ENCODE measurements at regions not wholly inside any gene's neighbourhood (a gene's known extent, or its start where the extent isn't known, plus 50 kb on each side); places are given as distances from the start of the nearest gene placed in this dataset.

DNA sequence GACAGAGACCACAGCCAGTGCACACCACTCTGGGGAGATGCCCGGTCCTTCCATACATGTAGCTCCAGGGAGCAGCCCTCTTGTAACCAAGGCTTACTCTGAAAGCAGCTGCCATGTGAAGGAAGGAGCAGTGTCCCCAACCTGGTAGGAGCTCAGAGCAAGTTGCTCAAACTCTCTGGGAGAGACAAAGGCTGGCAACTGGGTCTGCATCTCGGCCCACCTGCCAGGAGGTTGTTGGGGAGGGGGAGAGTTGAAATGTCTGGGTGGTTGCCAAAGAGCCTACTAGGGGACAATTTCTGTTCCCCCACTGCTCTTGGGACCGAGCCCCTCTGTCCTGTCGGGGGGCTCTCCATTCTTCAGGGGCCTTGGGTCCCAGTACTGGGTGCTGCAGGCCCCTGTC is 309.9 kb downstream of the TLE3 start:
- DNase-seq (ENCODE audit: low read depth in 2 of 2), result no peak

DNA sequence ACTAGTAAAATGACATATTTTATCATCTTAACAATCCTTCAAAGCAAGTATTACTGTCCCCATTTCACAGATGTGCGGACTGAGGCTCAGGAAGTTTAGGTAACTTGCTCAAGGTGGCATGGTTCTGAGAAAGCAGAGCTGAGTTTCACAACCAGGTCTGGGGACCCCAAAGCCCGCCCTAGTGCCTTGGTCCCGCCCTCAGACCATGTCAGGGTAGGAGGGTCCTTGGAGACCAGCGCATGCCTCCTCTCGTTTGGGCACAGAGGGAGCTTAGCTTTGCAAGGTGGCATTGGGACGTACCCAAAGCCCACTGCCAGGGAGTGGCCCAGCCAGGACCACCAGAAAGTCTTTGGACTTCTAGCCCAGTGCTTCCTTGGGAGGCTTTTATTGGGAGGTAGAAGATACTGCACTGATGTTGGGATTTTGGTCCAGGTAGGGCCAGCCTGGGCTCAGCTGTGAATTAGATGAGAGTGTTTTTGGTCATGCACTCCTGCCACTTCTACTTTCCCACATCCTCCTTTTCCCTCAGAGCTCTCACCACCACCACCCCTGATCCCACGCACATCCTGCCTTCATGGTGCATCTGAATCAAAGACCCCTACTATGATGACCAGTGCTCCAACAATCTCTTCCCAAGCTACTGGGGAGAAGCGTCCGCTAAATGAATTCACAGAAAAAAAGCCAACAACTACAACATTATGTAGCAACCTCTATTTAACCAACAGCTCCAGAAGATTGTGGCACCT is 307.9 kb downstream of the TLE3 start:
- DNase-seq (ENCODE audit: low read depth in 2 of 2), result no peak

- DNase-seq (ENCODE audit: low read depth in 2 of 2), result no peak
Measured at GRCh38 chr15:69790632-69791031, 307.1 kb downstream of the TLE3 start.

DNA sequence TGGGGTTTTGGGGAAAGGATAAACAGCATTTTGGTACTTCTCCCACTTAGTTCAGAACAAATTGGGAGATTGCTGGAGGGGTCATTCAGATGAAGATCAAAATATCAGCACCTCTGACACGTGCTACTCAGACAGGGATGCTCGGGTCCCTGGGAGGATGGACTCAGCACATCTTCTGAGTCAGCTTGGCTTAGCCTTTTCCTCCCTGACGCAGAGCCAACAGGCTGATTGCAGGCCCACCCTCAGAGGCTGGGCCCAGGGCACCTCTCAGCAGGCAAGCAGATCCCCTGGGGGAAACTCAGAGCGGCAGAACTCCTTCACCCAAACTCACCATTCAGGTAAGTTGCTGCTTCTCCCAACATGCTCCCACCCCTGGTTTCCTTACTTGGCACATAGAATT is 304.9 kb downstream of the TLE3 start:
- no peak for DNase-seq (ENCODE audit: low read depth in 2 of 2)

- DNase-seq (ENCODE audit: low read depth in 2 of 2), result no peak
Measured at GRCh38 chr15:69793431-69793780, 304.3 kb downstream of the TLE3 start.

DNA sequence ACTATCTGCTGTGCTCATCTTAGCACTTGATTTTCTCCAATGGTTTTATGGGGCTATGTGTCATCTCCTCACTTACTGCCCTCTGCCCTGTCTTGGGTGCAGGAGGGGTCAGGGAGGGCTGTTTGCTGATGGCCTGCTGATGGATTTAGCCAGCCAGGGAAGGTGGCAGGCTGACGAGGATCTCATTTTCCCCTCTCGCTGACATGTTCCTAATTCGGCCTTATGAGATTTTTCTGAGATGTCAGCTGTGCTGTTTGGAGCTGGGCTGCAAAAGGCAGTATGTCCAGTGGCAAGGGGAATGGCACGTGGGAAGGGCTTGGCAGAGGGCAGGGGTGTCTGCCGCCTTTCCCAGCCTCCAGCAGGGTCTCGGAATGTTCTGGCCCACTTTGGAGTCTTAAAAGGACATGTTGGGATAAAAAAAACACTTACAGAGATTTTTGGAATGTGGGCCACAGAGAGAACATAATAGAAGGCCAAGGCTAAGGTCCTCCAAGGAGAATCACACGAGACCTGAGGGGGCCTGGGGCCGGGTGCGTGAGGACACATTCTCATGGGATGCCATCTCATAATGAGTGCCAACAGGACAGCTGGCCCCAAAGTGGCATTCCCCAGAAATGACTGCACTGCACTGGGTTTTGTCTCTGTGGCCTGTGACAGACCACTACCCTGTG is 303.8 kb downstream of the TLE3 start:
- no peak for DNase-seq (ENCODE audit: low read depth in 2 of 2)

DNA sequence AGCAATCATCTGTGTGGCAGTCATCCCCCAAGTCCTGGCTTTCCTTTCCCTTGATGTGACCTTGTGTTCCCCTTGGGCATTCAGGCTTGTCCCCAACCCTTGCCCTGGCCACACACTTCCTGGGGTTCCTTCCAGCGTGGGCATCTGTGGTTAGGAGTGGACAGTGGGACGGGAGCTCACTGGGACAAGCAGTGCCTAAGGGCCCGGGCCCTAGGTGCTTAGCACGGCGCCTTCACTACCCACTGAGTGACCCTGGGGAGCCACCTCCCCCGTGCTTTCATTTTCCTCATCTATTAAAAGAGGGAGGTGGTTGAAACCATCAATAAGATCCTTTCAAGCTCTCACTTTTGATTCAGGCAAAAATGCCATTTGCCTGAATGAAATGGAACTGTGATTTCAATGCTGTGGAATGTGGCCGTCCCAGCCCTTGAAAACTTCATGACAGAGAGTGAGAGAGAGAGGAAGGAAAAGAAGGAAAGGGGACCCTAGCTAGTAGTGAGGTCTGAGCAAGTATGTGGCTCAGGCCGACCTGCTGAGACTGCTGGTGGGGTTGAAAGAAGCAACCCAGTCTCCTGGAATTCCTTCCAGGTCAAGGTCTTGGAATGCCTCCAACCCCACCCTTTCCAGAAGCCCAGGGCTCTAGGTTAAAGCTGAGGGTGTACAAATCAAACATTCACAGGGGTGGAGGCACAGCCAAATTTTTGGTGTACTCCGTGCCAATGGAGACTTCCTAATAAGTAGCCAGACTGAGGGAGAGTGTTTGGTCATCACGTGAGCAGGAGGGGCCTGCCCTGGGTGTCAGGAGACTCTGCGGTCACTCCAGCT is 302.9 kb downstream of the TLE3 start:
- DNase-seq (ENCODE audit: low read depth in 2 of 2), result no peak

GRCh38 chr15:69795601-69796000 is 302.1 kb downstream of the TLE3 start:
- DNase-seq (ENCODE audit: low read depth in 2 of 2), result no peak

- DNase-seq (ENCODE audit: low read depth in 2 of 2), result no peak
Measured at GRCh38 chr15:69797051-69797595, 300.6 kb downstream of the TLE3 start.

DNA sequence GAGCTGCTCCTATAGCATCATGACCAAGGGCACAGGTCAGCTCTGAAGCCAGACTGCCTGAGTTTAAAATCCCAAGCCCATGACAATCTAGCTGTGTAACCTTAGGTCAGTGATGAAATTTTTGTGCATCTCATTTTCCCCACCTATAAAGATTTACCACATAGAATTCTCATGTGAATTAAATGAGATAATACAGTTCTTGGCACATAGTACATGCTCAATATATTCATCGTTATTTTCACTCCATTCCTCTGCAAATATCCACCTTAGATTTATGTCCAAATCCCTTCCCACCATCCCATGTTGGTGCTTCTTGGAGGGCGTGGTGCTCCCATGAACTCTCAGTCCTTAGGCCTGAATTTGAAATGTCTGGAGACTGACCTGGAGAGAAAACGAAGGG is 300.1 kb downstream of the TLE3 start:
- no peak for DNase-seq (ENCODE audit: low read depth in 2 of 2)

GRCh38 chr15:69798481-69799250 is 299.1 kb downstream of the TLE3 start:
- DNase-seq (ENCODE audit: low read depth in 2 of 2), result peak in 1 of 2 donors; percentile 46

- DNase-seq (ENCODE audit: low read depth in 2 of 2), result no peak
Measured at GRCh38 chr15:69801144-69801543, 296.6 kb downstream of the TLE3 start.

- no peak for DNase-seq (ENCODE audit: low read depth in 2 of 2)
Measured at GRCh38 chr15:69802432-69802831, 295.3 kb downstream of the TLE3 start.

GRCh38 chr15:69804786-69805185 is 292.9 kb downstream of the TLE3 start:
- no peak for DNase-seq (ENCODE audit: low read depth in 2 of 2)

- DNase-seq (ENCODE audit: low read depth in 2 of 2), result no peak
Measured at GRCh38 chr15:69805248-69805953, 292.3 kb downstream of the TLE3 start.

DNA sequence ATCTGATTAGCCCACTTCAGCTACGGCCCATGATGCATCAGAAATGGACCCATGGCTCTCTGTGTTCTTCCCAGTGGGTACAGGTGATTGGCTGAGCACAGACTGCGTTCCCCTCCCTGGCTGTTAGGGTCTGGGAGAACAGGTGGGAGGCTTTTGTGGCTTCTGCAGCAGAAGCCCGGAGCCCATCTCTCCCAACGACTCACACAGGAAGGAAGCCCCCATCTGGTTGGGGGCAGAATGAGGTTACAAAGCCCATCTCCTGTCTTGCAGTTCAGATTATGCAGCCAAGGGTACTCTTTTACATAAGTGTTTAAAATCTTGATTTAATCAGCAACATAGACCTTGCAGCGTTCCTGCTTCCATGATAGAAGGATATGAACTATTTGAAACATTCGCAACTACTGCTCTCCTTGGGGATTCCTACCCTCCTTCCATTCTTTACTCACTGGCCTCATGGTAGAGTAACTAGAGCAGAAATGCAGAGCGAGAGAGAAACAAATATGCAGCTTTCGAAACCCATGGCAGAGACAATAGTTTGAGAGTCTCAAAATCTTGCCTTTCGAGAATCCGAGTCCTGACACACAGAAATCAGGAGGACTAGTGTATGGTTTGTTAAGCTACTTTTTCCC is 291.3 kb downstream of the TLE3 start:
- no peak for DNase-seq (ENCODE audit: low read depth in 2 of 2)

DNA sequence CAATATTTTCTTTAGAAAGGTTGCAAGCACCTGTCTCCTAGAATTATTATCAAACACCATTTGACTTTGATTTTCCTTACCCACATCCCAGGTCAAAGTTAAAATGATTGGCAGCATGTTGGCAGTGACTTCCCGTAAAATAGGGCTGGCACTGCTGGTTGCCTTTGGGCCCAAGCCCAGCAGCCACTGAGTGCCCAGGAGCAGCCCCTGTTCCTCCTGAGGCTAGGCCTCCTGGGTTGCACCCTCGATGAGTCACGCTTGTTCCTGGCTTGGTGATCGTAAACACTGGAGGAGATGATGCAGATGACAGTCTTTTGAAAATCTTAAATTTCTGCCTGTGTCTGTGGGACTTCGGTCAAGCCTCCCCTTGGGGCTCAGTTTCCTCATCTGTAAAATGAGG is 290.0 kb downstream of the TLE3 start:
- DNase-seq (ENCODE audit: low read depth in 2 of 2), result no peak

DNA sequence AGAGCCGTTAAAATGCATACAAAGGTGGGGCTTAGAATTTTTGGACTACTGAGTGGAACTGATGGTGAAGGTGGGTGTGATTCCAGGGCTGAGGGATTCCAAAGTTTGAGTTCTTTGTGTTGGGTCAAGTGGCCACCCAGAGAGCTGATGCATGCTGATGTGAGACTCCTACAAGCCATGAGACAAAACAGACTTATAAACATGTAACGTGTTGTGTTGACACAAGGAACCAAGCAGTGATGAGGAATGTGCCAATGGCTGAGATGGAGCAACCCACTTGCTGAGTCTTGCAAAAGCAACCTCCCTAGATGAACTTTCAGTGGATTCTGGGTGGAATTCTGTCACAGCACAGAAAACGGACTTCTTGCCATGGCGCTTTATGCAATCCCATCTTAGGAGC is 289.0 kb downstream of the TLE3 start:
- no peak for DNase-seq (ENCODE audit: low read depth in 2 of 2)

GRCh38 chr15:69809421-69809820 is 288.3 kb downstream of the TLE3 start:
- DNase-seq (ENCODE audit: low read depth in 2 of 2), result no peak

Measured in dermis microvascular lymphatic vessel endothelial cell (primary cell).